SK-N-SH (cell line): ENCODE measurements at regions not wholly inside any gene's neighbourhood (a gene's known extent, or its start where the extent isn't known, plus 50 kb on each side); places are given as distances from the start of the nearest gene placed in this dataset.

Experiments used
- CTCF ChIA-PET: fragments of 300-600, 350-600 bp; formaldehyde crosslinking; extraction: SDS; loops from one replicate; lab custom pipeline; 2021; lab: Yijun Ruan, JAX
- POLR2A ChIA-PET: fragments of 350-600 bp; sonication (Branson Sonifier 250); formaldehyde crosslinking; extraction: SDS; loops from one replicate; lab custom pipeline; 2020; ENCODE audit warnings: antibody characterized with exemption, inconsistent platforms; lab: Yijun Ruan, JAX
- DNase-seq: peaks from one replicate; pipeline ENCODE4 v3.0.0; 2012
- H2AFZ ChIP-seq: fragments of 200-600 bp; sonication (generic); 2 replicates; pipeline ENCODE4 v1.8.1; 2016; ENCODE audit warnings: antibody characterized with exemption, mild to moderate bottlenecking, low read depth
- H3F3A ChIP-seq: fragments of 200-600 bp; sonication (generic); replicated peaks from 2 replicates; pipeline ENCODE3; 2016; ENCODE audit warnings: antibody characterized with exemption, mild to moderate bottlenecking; ENCODE audit not compliant: insufficient read depth
- H3K27ac ChIP-seq, 2 experiments: fragments of 200-500 bp in 1 of 2; fragments of 200-600 bp in 1 of 2; sonication (Bioruptor generic) in 1 of 2; sonication (generic), shearing (Covaris generic) in 1 of 2; 2 replicates each; pipeline versions ENCODE4 v1.5.1 to v1.6.1; 2014 to 2016; ENCODE audit warnings: low read depth in 2 of 2, inconsistent platforms in 1 of 2, low read length in 1 of 2, mild to moderate bottlenecking in 1 of 2, mixed read lengths in 1 of 2
- H3K27me3 ChIP-seq: fragments of 200-600 bp; sonication (generic), shearing (Covaris generic); 2 replicates; pipeline ENCODE4 v1.6.1; 2016; ENCODE audit warnings: mixed run types; ENCODE audit not compliant: insufficient read depth
- H3K36me3 ChIP-seq, 2 experiments: fragments of 200-500 bp in 1 of 2; fragments of 200-600 bp in 1 of 2; sonication (Bioruptor generic) in 1 of 2; sonication (generic) in 1 of 2; replicated peaks in 1 of 2; 2 replicates each; pipeline versions ENCODE3 to v1.5.1; 2014 to 2016; ENCODE audit warnings: low read length in 1 of 2, mild to moderate bottlenecking in 1 of 2; ENCODE audit not compliant: insufficient read depth in 2 of 2, control insufficient read depth in 1 of 2
- H3K4me1 ChIP-seq, 2 experiments: fragments of 200-500 bp in 1 of 2; fragments of 200-600 bp in 1 of 2; sonication (Bioruptor generic) in 1 of 2; sonication (generic), shearing (Covaris generic) in 1 of 2; 2 replicates each; pipeline versions ENCODE4 v1.5.1 to v1.6.1; 2014 to 2016; ENCODE audit warnings: low read depth in 1 of 2, low read length in 1 of 2, mixed run types in 1 of 2; ENCODE audit not compliant: insufficient read depth in 2 of 2, control insufficient read depth in 1 of 2
- H3K4me2 ChIP-seq: fragments of 200-600 bp; sonication (generic), shearing (Covaris generic); 2 replicates; pipeline ENCODE4 v1.6.1; 2017; ENCODE audit warnings: mixed run types
- H3K4me3 ChIP-seq, 2 experiments: fragments of 200-500 bp in 1 of 2; fragments of 200-600 bp in 1 of 2; sonication (Bioruptor generic) in 1 of 2; sonication (generic), shearing (Covaris generic) in 1 of 2; 2 replicates each; pipeline versions ENCODE4 v1.5.1 to v1.8.1; 2014 to 2016; ENCODE audit warnings: low read depth in 2 of 2, inconsistent platforms in 1 of 2, low read length in 1 of 2, mild to moderate bottlenecking in 1 of 2, mixed read lengths in 1 of 2, moderate library complexity in 1 of 2
- H3K79me2 ChIP-seq: fragments of 200-600 bp; sonication (generic); 2 replicates; pipeline ENCODE4 v1.8.1; 2017; ENCODE audit warnings: mild to moderate bottlenecking; ENCODE audit not compliant: insufficient read depth
- H3K9ac ChIP-seq: fragments of 200-600 bp; sonication (generic); 2 replicates; pipeline ENCODE4 v1.6.1; 2017; ENCODE audit warnings: mixed run types
- H3K9me2 ChIP-seq: fragments of 200-600 bp; sonication (generic); 2 replicates; pipeline ENCODE4 v1.6.1; 2017; ENCODE audit warnings: mixed run types
- H3K9me3 ChIP-seq: fragments of 200-600 bp; sonication (generic); 2 replicates; pipeline ENCODE4 v1.6.1; 2017; ENCODE audit warnings: mixed run types, mild to moderate bottlenecking, moderate library complexity
- H4K20me1 ChIP-seq: fragments of 200-600 bp; sonication (generic); 2 replicates; pipeline ENCODE4 v1.6.1; 2017; ENCODE audit warnings: mild to moderate bottlenecking, mixed run types; ENCODE audit not compliant: insufficient read depth
- CHD2 ChIP-seq: fragments of 150-350 bp; IDR thresholded peaks from 2 replicates; pipeline ENCODE4 v1.6.1; 2018; ENCODE audit warnings: low read length; ENCODE audit not compliant: partially characterized antibody
- EP300 ChIP-seq, 2 experiments: IDR thresholded peaks; 2 replicates each; pipeline versions ENCODE4 v1.4.0 to v1.6.1; 2012; ENCODE audit warnings: borderline replicate concordance in 1 of 2, low read depth in 1 of 2, low read length in 1 of 2
- FOXJ3 ChIP-seq: sonication (generic); formaldehyde crosslinking; IDR thresholded peaks from 2 replicates; pipeline ENCODE4 v1.5.1; 2020; ENCODE audit warnings: mild to moderate bottlenecking, missing genetic modification reagents
- IRF3 ChIP-seq: fragments of 150-350 bp; IDR thresholded peaks from 2 replicates; pipeline ENCODE4 v1.6.1; 2016; ENCODE audit warnings: mild to moderate bottlenecking, low read depth, low read length
- JUND ChIP-seq: IDR thresholded peaks from 2 replicates; pipeline ENCODE4 v1.4.0; 2012
- MEF2A ChIP-seq: IDR thresholded peaks from 2 replicates; pipeline ENCODE4 v1.4.0; 2012; ENCODE audit warnings: low read depth, borderline replicate concordance
- MXI1 ChIP-seq: IDR thresholded peaks from 2 replicates; pipeline ENCODE4 v1.6.1; 2012; ENCODE audit warnings: mild to moderate bottlenecking, low read depth, low read length, improper control_type of control experiment
- NFIC ChIP-seq: IDR thresholded peaks from 2 replicates; pipeline ENCODE4 v1.4.0; 2012; ENCODE audit warnings: borderline replicate concordance
- NRF1 ChIP-seq: IDR thresholded peaks from 2 replicates; pipeline ENCODE4 v1.6.1; 2012; ENCODE audit warnings: low read depth, mild to moderate bottlenecking, low read length
- POLR2AphosphoS5 ChIP-seq: IDR thresholded peaks from 2 replicates; pipeline ENCODE4 v1.6.1; 2012; ENCODE audit warnings: low read depth, low read length
- RAD21 ChIP-seq: IDR thresholded peaks from 2 replicates; pipeline ENCODE4 v1.6.1; 2012; ENCODE audit warnings: mild to moderate bottlenecking, low read length
- RCOR1 ChIP-seq: fragments of 150-350 bp; IDR thresholded peaks from 2 replicates; pipeline ENCODE4 v1.6.1; 2017; ENCODE audit warnings: antibody characterized with exemption, low read length
- RXRA ChIP-seq: IDR thresholded peaks from 2 replicates; pipeline ENCODE4 v1.4.0; 2012; ENCODE audit warnings: low read depth, mild to moderate bottlenecking, borderline replicate concordance
- SIN3A ChIP-seq: IDR thresholded peaks from 2 replicates; pipeline ENCODE4 v1.6.1; 2012; ENCODE audit warnings: low read depth, mild to moderate bottlenecking, low read length, moderate library complexity, borderline replicate concordance
- SMC3 ChIP-seq: IDR thresholded peaks from 2 replicates; pipeline ENCODE4 v1.6.1; 2012; ENCODE audit warnings: low read depth, low read length, improper control_type of control experiment
- TAF1 ChIP-seq: IDR thresholded peaks from 2 replicates; pipeline ENCODE4 v1.6.1; 2012; ENCODE audit warnings: low read depth, mild to moderate bottlenecking, low read length, moderate library complexity, borderline replicate concordance
- TCF12 ChIP-seq: IDR thresholded peaks from 2 replicates; pipeline ENCODE4 v1.4.0; 2012
- TEAD4 ChIP-seq: IDR thresholded peaks from 2 replicates; pipeline ENCODE4 v1.4.0; 2012; ENCODE audit warnings: mild to moderate bottlenecking, borderline replicate concordance; ENCODE audit not compliant: insufficient read depth
- USF2 ChIP-seq: fragments of 150-350 bp; IDR thresholded peaks from 2 replicates; pipeline ENCODE4 v1.6.1; 2017; ENCODE audit warnings: antibody characterized with exemption, low read length, low read depth, borderline replicate concordance
- YY1 ChIP-seq: IDR thresholded peaks from 2 replicates; pipeline ENCODE4 v1.4.0; 2012; ENCODE audit warnings: low read depth, mild to moderate bottlenecking
- ZBTB33 ChIP-seq: IDR thresholded peaks from 2 replicates; pipeline ENCODE4 v1.4.0; 2012; ENCODE audit warnings: low read depth, borderline replicate concordance
- WGBS: methylation state at CpG from one replicate; pipeline ENCODE4 v1.1.6; 2017; ENCODE audit warnings: low lambda C conversion rate; 5-methylcytosine and 5-hydroxymethylcytosine counted together
- TF ChIP-seq, protein P1 (sequence below): fragments of 200-600 bp; sonication (generic); IDR thresholded peaks from 2 replicates; pipeline ENCODE4 v1.6.1; 2017; ENCODE audit warnings: antibody characterized with exemption, mild to moderate bottlenecking, moderate library complexity

GRCh38 chr4:104866809-104867208 is 279.9 kb upstream of the TET2 start (continued):
- TF ChIP-seq, protein P1, sequence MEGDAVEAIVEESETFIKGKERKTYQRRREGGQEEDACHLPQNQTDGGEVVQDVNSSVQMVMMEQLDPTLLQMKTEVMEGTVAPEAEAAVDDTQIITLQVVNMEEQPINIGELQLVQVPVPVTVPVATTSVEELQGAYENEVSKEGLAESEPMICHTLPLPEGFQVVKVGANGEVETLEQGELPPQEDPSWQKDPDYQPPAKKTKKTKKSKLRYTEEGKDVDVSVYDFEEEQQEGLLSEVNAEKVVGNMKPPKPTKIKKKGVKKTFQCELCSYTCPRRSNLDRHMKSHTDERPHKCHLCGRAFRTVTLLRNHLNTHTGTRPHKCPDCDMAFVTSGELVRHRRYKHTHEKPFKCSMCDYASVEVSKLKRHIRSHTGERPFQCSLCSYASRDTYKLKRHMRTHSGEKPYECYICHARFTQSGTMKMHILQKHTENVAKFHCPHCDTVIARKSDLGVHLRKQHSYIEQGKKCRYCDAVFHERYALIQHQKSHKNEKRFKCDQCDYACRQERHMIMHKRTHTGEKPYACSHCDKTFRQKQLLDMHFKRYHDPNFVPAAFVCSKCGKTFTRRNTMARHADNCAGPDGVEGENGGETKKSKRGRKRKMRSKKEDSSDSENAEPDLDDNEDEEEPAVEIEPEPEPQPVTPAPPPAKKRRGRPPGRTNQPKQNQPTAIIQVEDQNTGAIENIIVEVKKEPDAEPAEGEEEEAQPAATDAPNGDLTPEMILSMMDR, result no peak
- TF ChIP-seq RAD21, result no peak

- CTCF ChIA-PET, result no interaction called here
- H4K20me1 ChIP-seq, result no peaks in the 10 kb centered on the region
- H2AFZ ChIP-seq, result no peak overlapping the region
- no peak overlapping the region for H3K27ac ChIP-seq
- no peaks in the 10 kb centered on the region for H3K9me2 ChIP-seq
- TF ChIP-seq POLR2AphosphoS5 (no peak), MXI1 (no peak), JUND (no peak), SMC3 (no peak), MEF2A (no peak), RXRA (no peak), NRF1 (no peak), CHD2 (no peak), TCF12 (no peak), EP300 (IDR thresholded peaks at IDR 0.05; ENCODE audit: borderline replicate concordance in 1 of 2, low read depth in 1 of 2, low read length in 1 of 2) (no peak), FOXJ3 (no peak), TAF1 (no peak), NFIC (no peak), USF2 (no peak)
- H3K36me3 ChIP-seq, result no peaks in the 10 kb centered on the region
- no peak overlapping the region for H3K4me3 ChIP-seq
- H3K4me1 ChIP-seq, result no peaks in the 10 kb centered on the region
- no peaks in the 10 kb centered on the region for H3K27me3 ChIP-seq
- no peaks in the 10 kb centered on the region for H3K9me3 ChIP-seq
- H3K9ac ChIP-seq, result no peak overlapping the region
- DNase-seq, result no peak
- H3K4me2 ChIP-seq, result no peak overlapping the region
- no peaks in the 10 kb centered on the region for H3K79me2 ChIP-seq
- POLR2A ChIA-PET, result no interaction called here
- no peaks in the 10 kb centered on the region for H3F3A ChIP-seq
Measured at GRCh38 chr4:104868533-104868932, 278.1 kb upstream of the TET2 start.

DNA sequence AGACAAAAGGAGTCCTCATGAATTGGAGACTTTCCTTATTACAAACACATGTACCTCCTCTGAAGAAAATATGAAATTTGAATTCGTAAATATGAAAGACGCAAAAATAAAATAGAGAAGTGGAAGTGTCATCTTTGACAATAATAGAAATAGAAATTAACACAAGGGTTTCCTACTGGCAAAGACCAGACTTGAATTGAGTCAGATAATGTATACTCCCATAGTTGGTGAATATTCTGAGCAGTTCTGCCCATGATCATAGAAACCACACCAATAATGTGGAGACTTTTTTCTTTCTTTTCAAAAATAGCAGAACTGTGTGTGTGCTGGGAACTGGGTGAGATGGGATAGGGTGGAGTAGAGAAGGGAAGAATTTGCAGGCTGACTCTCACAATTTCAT is 277.7 kb upstream of the TET2 start:
- 42% methylated on average over 2 of the region's 2 CpGs for WGBS
- CTCF ChIA-PET, result no interaction called here
- no peak for TF ChIP-seq USF2
- no peak for TF ChIP-seq RCOR1
- no peak for TF ChIP-seq CHD2
- TF ChIP-seq NRF1, result no peak
- no peak for TF ChIP-seq TEAD4
- no peak for TF ChIP-seq NFIC
- no peak for TF ChIP-seq IRF3
- TF ChIP-seq POLR2AphosphoS5, result no peak
- TF ChIP-seq ZBTB33, result no peak
- no peak for TF ChIP-seq SIN3A
- TF ChIP-seq YY1, result no peak
- no peak for TF ChIP-seq EP300 (IDR thresholded peaks at IDR 0.05; ENCODE audit: borderline replicate concordance in 1 of 2, low read depth in 1 of 2, low read length in 1 of 2)

More for the DNA sequence above, 277.7 kb upstream of the TET2 start:
- no peaks in the 10 kb centered on the region for H4K20me1 ChIP-seq
- no peaks in the 10 kb centered on the region for H3K36me3 ChIP-seq
- DNase-seq, result no peak
- H3F3A ChIP-seq, result no peaks in the 10 kb centered on the region
- H3K9ac ChIP-seq, result no peak overlapping the region
- no peak overlapping the region for H3K4me3 ChIP-seq
- no peak overlapping the region for H3K4me2 ChIP-seq
- H3K9me3 ChIP-seq, result no peaks in the 10 kb centered on the region
- POLR2A ChIA-PET, result no interaction called here
- no peaks in the 10 kb centered on the region for H3K27me3 ChIP-seq
- no peak overlapping the region for H2AFZ ChIP-seq
- no peaks in the 10 kb centered on the region for H3K9me2 ChIP-seq
- H3K27ac ChIP-seq, result no peak overlapping the region
- no peaks in the 10 kb centered on the region for H3K4me1 ChIP-seq
- no peaks in the 10 kb centered on the region for H3K79me2 ChIP-seq
